Ishikawa (cell line): ENCODE measurements at regions not wholly inside any gene's neighbourhood (a gene's known extent, or its start where the extent isn't known, plus 50 kb on each side); places are given as distances from the start of the nearest gene placed in this dataset.

Source experiments
- EP300 ChIP-seq: IDR thresholded peaks from 2 replicates; pipeline ENCODE4 v1.6.1; 2012; ENCODE audit warnings: borderline replicate concordance
- REST ChIP-seq: IDR thresholded peaks from 2 replicates; pipeline ENCODE4 v1.6.1; 2012; ENCODE audit warnings: low read depth, mild to moderate bottlenecking
- TAF1 ChIP-seq: IDR thresholded peaks from 2 replicates; pipeline ENCODE4 v1.6.1; 2012; ENCODE audit warnings: low read depth, mild to moderate bottlenecking

DNA sequence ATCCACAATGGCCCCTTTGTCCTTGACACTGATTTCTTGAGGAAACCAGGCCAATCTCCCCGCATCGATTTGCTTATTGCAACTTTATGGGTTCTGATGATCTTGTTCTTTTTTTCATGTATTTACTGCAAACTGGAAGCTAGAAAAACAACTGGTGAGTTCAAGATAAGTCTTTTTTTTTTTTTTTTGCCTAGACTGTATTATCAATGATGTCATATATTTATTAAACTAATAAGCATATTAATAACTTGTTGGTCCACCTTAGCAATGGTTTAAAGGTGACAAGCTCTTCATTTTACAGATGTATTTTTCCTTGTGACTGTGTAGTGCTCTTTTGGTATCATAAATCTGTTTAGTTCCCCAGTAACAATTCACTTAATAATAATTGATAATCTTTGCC lies 79.0 kb upstream of the NOX3 start:
- no peak for TF ChIP-seq TAF1
- TF ChIP-seq EP300, result no peak
- TF ChIP-seq REST, result no peak
